ENCODE measurements at regions not wholly inside any gene's neighbourhood (a gene's known extent, or its start where the extent isn't known, plus 50 kb on each side); places are given as distances from the start of the nearest gene placed in this dataset.

DNA sequence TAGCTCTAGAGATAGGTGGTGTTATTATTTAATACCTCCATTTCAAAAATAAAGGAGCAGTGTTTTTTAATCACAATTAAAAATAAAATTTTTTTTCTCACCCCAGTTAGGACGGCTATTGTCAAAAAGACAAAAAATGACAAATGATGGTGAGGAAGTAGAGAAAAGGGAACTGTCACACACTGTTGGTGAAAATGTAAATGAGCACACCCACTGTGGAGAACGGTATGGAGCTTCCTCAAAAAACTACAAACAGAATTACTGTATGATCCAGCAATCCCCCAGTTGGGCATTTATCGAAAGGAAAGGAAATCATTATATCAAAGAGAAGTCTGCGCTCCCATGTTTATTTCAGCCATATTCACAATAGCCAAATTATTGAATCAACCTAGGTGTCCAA is 148.7 kb upstream of the NR5A2 start:
- TF ChIP-seq CTCF (conservative IDR thresholded peaks at IDR 0.05 in 1 of 2, IDR thresholded peaks at IDR 0.05 in 1 of 2; ENCODE audit: extremely low read depth in 1 of 2, insufficient read depth in 1 of 2, low read depth in 1 of 2, low read length in 2 of 2) (no peak), EZH2 (IDR thresholded peaks at IDR 0.05; ENCODE audit: borderline replicate concordance, low read length) (no peak)
